Caco-2 (cell line): ENCODE measurements at regions not wholly inside any gene's neighbourhood (a gene's known extent, or its start where the extent isn't known, plus 50 kb on each side); places are given as distances from the start of the nearest gene placed in this dataset.

Experiments
- BruUV-seq: library from RNA; stranded (reverse); fragments of 400-500 nt; replicated peaks from 2 replicates; lab custom pipeline; 2021; lab: Mats Ljungman, UMichigan
- CTCF ChIA-PET: fragments of 300-600 bp; sonication (Branson Sonifier 250); formaldehyde crosslinking; loops from one replicate; lab custom pipeline; 2022; ENCODE audit warnings: antibody characterized with exemption; lab: Charles Lee
- POLR2A ChIA-PET: fragments of 300-600 bp; sonication (Branson Sonifier 250); formaldehyde crosslinking; loops from one replicate; lab custom pipeline; 2022; ENCODE audit warnings: antibody characterized with exemption; lab: Charles Lee
- DNase-seq, 2 experiments: peaks; one replicate each; pipeline versions ENCODE4 v3.0.0 to v3.0.0-alpha.2; 2020 to 2022
- H3K27me3 ChIP-seq: replicated peaks from 2 replicates; pipeline ENCODE4 v1.6.0; 2011; ENCODE audit warnings: low read length; ENCODE audit not compliant: control insufficient read depth, insufficient read depth
- H3K36me3 ChIP-seq: 2 replicates; pipeline ENCODE4 v1.5.1; 2011; ENCODE audit warnings: low read length; ENCODE audit not compliant: control insufficient read depth, insufficient read depth
- H3K4me1 ChIP-seq: fragments of 250-450 bp; sonication (Bioruptor Pico); 2 replicates; pipeline ENCODE4 v1.5.1; 2020; ENCODE audit warnings: mild to moderate bottlenecking
- H3K4me3 ChIP-seq: 2 replicates; pipeline ENCODE4 v1.5.1; 2011; ENCODE audit warnings: low read depth, mild to moderate bottlenecking, control low read depth, low read length
- H3K9me3 ChIP-seq: fragments of 250-450 bp; sonication (Bioruptor Pico); 2 replicates; pipeline ENCODE4 v1.5.1; 2020; ENCODE audit warnings: mild to moderate bottlenecking, moderate library complexity
- H3K27ac Mint-ChIP-seq: one replicate; pipeline ENCODE4 v1.8.0; 2022; ENCODE audit warnings: mixed read lengths; ENCODE audit not compliant: unreplicated experiment
- H3K27me3 Mint-ChIP-seq: one replicate; pipeline ENCODE4 v1.8.0; 2022; ENCODE audit warnings: mixed read lengths; ENCODE audit not compliant: insufficient read depth, unreplicated experiment
- H3K36me3 Mint-ChIP-seq: one replicate; pipeline ENCODE4 v1.8.0; 2022; ENCODE audit warnings: mild to moderate bottlenecking, mixed read lengths; ENCODE audit not compliant: insufficient read depth, unreplicated experiment
- H3K4me1 Mint-ChIP-seq: one replicate; pipeline ENCODE4 v1.8.0; 2022; ENCODE audit warnings: low read depth, mixed read lengths; ENCODE audit not compliant: unreplicated experiment
- H3K4me3 Mint-ChIP-seq: one replicate; pipeline ENCODE4 v1.8.0; 2022; ENCODE audit warnings: mild to moderate bottlenecking, moderate library complexity, mixed read lengths; ENCODE audit not compliant: unreplicated experiment
- H3K9me3 Mint-ChIP-seq: one replicate; pipeline ENCODE4 v1.8.0; 2022; ENCODE audit warnings: mixed read lengths; ENCODE audit not compliant: unreplicated experiment
- intact Hi-C: fragments of 100-400 bp; cut with micrococcal nuclease; formaldehyde crosslinking; loops from one replicate; pipeline ENCODE4 v1.10.0; 2022; ENCODE audit not compliant: unreplicated experiment
- TF ChIP-seq, protein P1 (sequence below), 2 experiments: fragments of 200-600 bp in 1 of 2; IDR thresholded peaks; 1 replicate in 1 of 2; 2 replicates in 1 of 2; pipeline versions ENCODE4 v1.5.1 to v1.8.0; 2011 to 2022; ENCODE audit warnings: antibody characterized with exemption in 1 of 2, control low read depth in 1 of 2, inconsistent platforms in 1 of 2, low read depth in 1 of 2, low read length in 1 of 2, mild to moderate bottlenecking in 1 of 2, moderate library complexity in 1 of 2; ENCODE audit not compliant: insufficient read depth in 1 of 2, severe bottlenecking in 1 of 2, unreplicated experiment in 1 of 2

DNA sequence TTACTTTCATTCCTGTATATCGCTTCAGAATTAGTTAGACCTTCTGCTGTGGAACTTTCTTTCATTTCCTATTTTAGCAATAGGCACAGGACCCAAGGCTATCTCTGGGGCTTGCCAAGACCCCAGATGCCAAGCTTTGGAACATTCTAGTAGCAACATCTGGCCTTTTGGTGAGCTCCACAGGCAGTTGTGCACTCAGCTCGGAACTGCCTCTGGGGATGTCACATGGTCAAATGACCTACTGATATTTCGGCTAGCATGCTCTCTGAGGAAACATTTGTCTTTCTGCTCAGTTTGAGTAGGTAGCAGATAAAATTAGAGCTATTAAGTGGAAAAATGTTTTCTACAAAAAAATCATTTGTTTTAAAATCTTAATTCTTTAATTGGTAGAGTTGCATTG is 76.6 kb upstream of the ITGA4 start:
- Histone ChIP-seq H3K4me3 (no peak overlapping the region), H3K9me3 (no peaks in the 10 kb centered on the region), H3K36me3 (no peaks in the 10 kb centered on the region), H3K27me3 (no peaks in the 10 kb centered on the region), H3K4me1 (no peaks in the 10 kb centered on the region)
- H3K27me3 Mint-ChIP-seq = no peaks in the 10 kb centered on the region
- no TSS peak for BruUV-seq
- H3K9me3 Mint-ChIP-seq = no peaks in the 10 kb centered on the region
- H3K36me3 Mint-ChIP-seq = no peaks in the 10 kb centered on the region
- no peak overlapping the region for H3K27ac Mint-ChIP-seq
- ChIA-PET CTCF (no interaction called here), POLR2A (no interaction called here)
- no peak for DNase-seq
- intact Hi-C loops = no loop called here
- H3K4me1 Mint-ChIP-seq = no peaks in the 10 kb centered on the region
- TF ChIP-seq, protein P1, sequence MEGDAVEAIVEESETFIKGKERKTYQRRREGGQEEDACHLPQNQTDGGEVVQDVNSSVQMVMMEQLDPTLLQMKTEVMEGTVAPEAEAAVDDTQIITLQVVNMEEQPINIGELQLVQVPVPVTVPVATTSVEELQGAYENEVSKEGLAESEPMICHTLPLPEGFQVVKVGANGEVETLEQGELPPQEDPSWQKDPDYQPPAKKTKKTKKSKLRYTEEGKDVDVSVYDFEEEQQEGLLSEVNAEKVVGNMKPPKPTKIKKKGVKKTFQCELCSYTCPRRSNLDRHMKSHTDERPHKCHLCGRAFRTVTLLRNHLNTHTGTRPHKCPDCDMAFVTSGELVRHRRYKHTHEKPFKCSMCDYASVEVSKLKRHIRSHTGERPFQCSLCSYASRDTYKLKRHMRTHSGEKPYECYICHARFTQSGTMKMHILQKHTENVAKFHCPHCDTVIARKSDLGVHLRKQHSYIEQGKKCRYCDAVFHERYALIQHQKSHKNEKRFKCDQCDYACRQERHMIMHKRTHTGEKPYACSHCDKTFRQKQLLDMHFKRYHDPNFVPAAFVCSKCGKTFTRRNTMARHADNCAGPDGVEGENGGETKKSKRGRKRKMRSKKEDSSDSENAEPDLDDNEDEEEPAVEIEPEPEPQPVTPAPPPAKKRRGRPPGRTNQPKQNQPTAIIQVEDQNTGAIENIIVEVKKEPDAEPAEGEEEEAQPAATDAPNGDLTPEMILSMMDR (IDR thresholded peaks at IDR 0.05; ENCODE audit: insufficient read depth in 1 of 2, low read depth in 1 of 2, low read length in 1 of 2, severe bottlenecking in 1 of 2, unreplicated experiment in 1 of 2) = no peak
- no peak overlapping the region for H3K4me3 Mint-ChIP-seq

DNA sequence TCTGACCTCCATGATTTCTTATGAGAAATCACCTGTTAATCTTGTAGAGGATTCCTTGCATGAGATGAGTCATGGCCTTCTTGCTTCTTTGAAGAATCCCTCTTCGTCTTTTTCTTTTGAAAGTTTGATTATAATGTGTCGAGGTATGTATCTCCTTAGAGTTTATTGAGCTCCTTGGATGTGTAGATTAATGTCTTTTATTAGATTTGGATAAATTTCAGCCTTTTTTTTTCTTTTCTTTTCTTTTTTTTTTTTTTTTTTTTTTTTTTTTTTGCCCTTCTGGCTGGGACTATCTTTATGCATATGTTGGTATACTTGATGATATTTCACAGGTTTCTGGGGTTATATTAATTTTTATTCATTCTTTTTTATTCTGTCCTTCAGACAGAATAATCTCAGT is 72.3 kb upstream of the ITGA4 start:
- H3K4me3 ChIP-seq = no peak overlapping the region
- H3K4me3 Mint-ChIP-seq = no peak overlapping the region
- POLR2A ChIA-PET = interaction anchor here (0.7 kb wide), 1 partner anchor 42 kb away, joined by 3 read pairs; no protein-coding TSS in a partner anchor
- intact Hi-C loops = no loop called here
- H3K9me3 ChIP-seq = no peaks in the 10 kb centered on the region
- no peaks in the 10 kb centered on the region for H3K36me3 Mint-ChIP-seq
- no peaks in the 10 kb centered on the region for H3K27me3 Mint-ChIP-seq
- no TSS peak for BruUV-seq
- no peaks in the 10 kb centered on the region for H3K9me3 Mint-ChIP-seq
- CTCF ChIA-PET = no interaction called here
- no peaks in the 10 kb centered on the region for H3K27me3 ChIP-seq
- no peaks in the 10 kb centered on the region for H3K36me3 ChIP-seq
- H3K4me1 Mint-ChIP-seq = no peaks in the 10 kb centered on the region
- no peak for DNase-seq
- H3K4me1 ChIP-seq = no peaks in the 10 kb centered on the region
- TF ChIP-seq, protein P1 (IDR thresholded peaks at IDR 0.05; ENCODE audit: insufficient read depth in 1 of 2, low read depth in 1 of 2, low read length in 1 of 2, severe bottlenecking in 1 of 2, unreplicated experiment in 1 of 2) = no peak
- H3K27ac Mint-ChIP-seq = no peak overlapping the region

DNA sequence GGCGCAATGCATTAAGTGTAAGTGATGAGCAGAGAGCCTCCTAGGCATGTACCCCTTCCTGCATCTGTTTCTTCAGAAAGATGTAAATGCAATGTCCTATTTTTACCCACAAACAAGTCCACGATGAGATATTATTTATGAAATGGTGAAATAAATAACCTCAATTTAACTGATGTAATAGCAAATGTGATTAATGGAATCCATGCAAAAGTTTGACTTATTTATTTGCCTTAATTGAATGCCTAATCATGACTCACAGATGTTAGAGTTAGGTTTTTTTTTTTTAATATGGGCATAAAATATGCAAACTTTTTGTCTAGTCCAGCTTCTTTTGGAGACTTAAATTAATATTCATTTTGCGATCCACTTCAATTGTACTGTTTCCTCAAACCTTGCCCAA is 67.7 kb upstream of the ITGA4 start:
- TF ChIP-seq, protein P1 (IDR thresholded peaks at IDR 0.05; ENCODE audit: insufficient read depth in 1 of 2, low read depth in 1 of 2, low read length in 1 of 2, severe bottlenecking in 1 of 2, unreplicated experiment in 1 of 2) = no peak
- Histone ChIP-seq H3K4me1 (no peaks in the 10 kb centered on the region), H3K4me3 (no peak overlapping the region), H3K27me3 (no peaks in the 10 kb centered on the region), H3K9me3 (no peaks in the 10 kb centered on the region), H3K36me3 (no peaks in the 10 kb centered on the region)
- no TSS peak for BruUV-seq
- no peak for DNase-seq
- ChIA-PET POLR2A (no interaction called here), CTCF (no interaction called here)
- Mint-ChIP-seq H3K36me3 (no peaks in the 10 kb centered on the region), H3K4me3 (no peak overlapping the region), H3K4me1 (no peaks in the 10 kb centered on the region), H3K9me3 (no peaks in the 10 kb centered on the region), H3K27ac (no peak overlapping the region), H3K27me3 (peaks cover 2% of the 10 kb centered on the region)
- intact Hi-C loops = no loop called here
